Neural progenitor cell (in vitro differentiated cells): ENCODE measurements at regions not wholly inside any gene's neighbourhood (a gene's known extent, or its start where the extent isn't known, plus 50 kb on each side); places are given as distances from the start of the nearest gene placed in this dataset.

Experiments
- DNase-seq: peaks from one replicate; pipeline ENCODE4 v3.0.0-alpha.2; 2016; ENCODE audit warnings: low spot score
- H2AFZ ChIP-seq: fragments of 200-600 bp; sonication (generic); replicated peaks from 2 replicates; pipeline ENCODE4 v1.6.1; 2016; ENCODE audit warnings: antibody characterized with exemption
- H3F3A ChIP-seq: fragments of 200-600 bp; sonication (generic); 2 replicates; pipeline ENCODE4 v1.6.1; 2016; ENCODE audit warnings: antibody characterized with exemption, low read depth
- H3K27ac ChIP-seq: fragments of 200-600 bp; sonication (generic); 2 replicates; pipeline ENCODE4 v1.5.1; 2016; ENCODE audit warnings: mild to moderate bottlenecking
- H3K27me3 ChIP-seq: fragments of 200-600 bp; sonication (generic); 2 replicates; pipeline ENCODE4 v1.6.1; 2016; ENCODE audit warnings: mild to moderate bottlenecking, moderate library complexity
- H3K36me3 ChIP-seq: fragments of 200-600 bp; sonication (generic); 2 replicates; pipeline ENCODE4 v1.5.1; 2016
- H3K4me1 ChIP-seq: fragments of 200-600 bp; sonication (generic); 2 replicates; pipeline ENCODE4 v1.6.1; 2016; ENCODE audit warnings: mixed run types
- H3K4me2 ChIP-seq: fragments of 200-600 bp; sonication (generic); 2 replicates; pipeline ENCODE4 v1.6.1; 2016
- H3K4me3 ChIP-seq: fragments of 200-600 bp; sonication (generic); 2 replicates; pipeline ENCODE4 v1.5.1; 2016
- H3K79me2 ChIP-seq: fragments of 200-600 bp; sonication (generic); 2 replicates; pipeline ENCODE4 v1.6.1; 2016; ENCODE audit warnings: low read depth
- H3K9ac ChIP-seq: fragments of 200-600 bp; sonication (generic); 2 replicates; pipeline ENCODE4 v1.6.1; 2016
- H3K9me3 ChIP-seq: fragments of 200-600 bp; sonication (generic); 2 replicates; pipeline ENCODE4 v1.5.1; 2016; ENCODE audit warnings: low read depth
- H4K20me1 ChIP-seq: fragments of 200-600 bp; sonication (generic); 2 replicates; pipeline ENCODE4 v1.6.1; 2016; ENCODE audit warnings: low read depth
- H3K27ac Mint-ChIP-seq: 3 replicates; pipeline ENCODE4 v1.8.0; 2021; ENCODE audit warnings: mixed read lengths
- H3K27me3 Mint-ChIP-seq: 2 replicates; pipeline ENCODE4 v1.8.0; 2022; ENCODE audit warnings: low read depth, mild to moderate bottlenecking, inconsistent platforms, moderate library complexity, mixed read lengths; ENCODE audit not compliant: insufficient read depth
- H3K36me3 Mint-ChIP-seq: 3 replicates; pipeline ENCODE4 v1.8.0; 2021; ENCODE audit warnings: mixed read lengths
- H3K4me1 Mint-ChIP-seq: 3 replicates; pipeline ENCODE4 v1.8.0; 2021; ENCODE audit warnings: mixed read lengths
- H3K4me3 Mint-ChIP-seq: 3 replicates; pipeline ENCODE4 v1.8.0; 2021; ENCODE audit warnings: mild to moderate bottlenecking, moderate library complexity, mixed read lengths
- H3K9me3 Mint-ChIP-seq: 3 replicates; pipeline ENCODE4 v1.8.0; 2020; ENCODE audit warnings: mixed read lengths
- CTCF ChIP-seq: fragments of 200-600 bp; sonication (generic); IDR thresholded peaks from 2 replicates; pipeline ENCODE4 v1.5.1; 2017; ENCODE audit warnings: antibody characterized with exemption, mild to moderate bottlenecking
- EZH2 ChIP-seq: fragments of 200-600 bp; sonication (generic); IDR thresholded peaks from 2 replicates; pipeline ENCODE4 v1.6.1; 2017; ENCODE audit warnings: antibody characterized with exemption, mild to moderate bottlenecking, moderate library complexity
- EZH2phosphoT487 ChIP-seq: fragments of 200-600 bp; sonication (generic); IDR thresholded peaks from 2 replicates; pipeline ENCODE4 v1.6.1; 2017; ENCODE audit warnings: antibody characterized with exemption

- Mint-ChIP-seq H3K27me3 (peaks cover 3% of the 10 kb centered on the region), H3K4me3 (no peak overlapping the region), H3K36me3 (no peaks in the 10 kb centered on the region), H3K9me3 (peaks cover 3% of the 10 kb centered on the region), H3K27ac (no peak overlapping the region), H3K4me1 (no peaks in the 10 kb centered on the region)
- no peak overlapping the region for H3K4me2 ChIP-seq
- H3F3A ChIP-seq, result no peaks in the 10 kb centered on the region
- H3K27ac ChIP-seq, result no peak overlapping the region
- no peaks in the 10 kb centered on the region for H4K20me1 ChIP-seq
- TF ChIP-seq EZH2 (no peak), EZH2phosphoT487 (no peak), CTCF (no peak)
- no peaks in the 10 kb centered on the region for H3K79me2 ChIP-seq
- H3K4me3 ChIP-seq, result no peak overlapping the region
- DNase-seq, result no peak
- no peak overlapping the region for H3K9ac ChIP-seq
- H2AFZ ChIP-seq, result no peak overlapping the region
- H3K4me1 ChIP-seq, result no peaks in the 10 kb centered on the region
- H3K9me3 ChIP-seq, result no peaks in the 10 kb centered on the region
- no peaks in the 10 kb centered on the region for H3K36me3 ChIP-seq
- no peaks in the 10 kb centered on the region for H3K27me3 ChIP-seq
Observed at GRCh38 chr22:48410536-48410935, 1417.1 kb downstream of the BRD1 start.

- H3K36me3 ChIP-seq, result no peaks in the 10 kb centered on the region
- DNase-seq, result no peak
- no peaks in the 10 kb centered on the region for H3F3A ChIP-seq
- H3K4me1 ChIP-seq, result no peaks in the 10 kb centered on the region
- Mint-ChIP-seq H3K4me3 (no peak overlapping the region), H3K27ac (no peak overlapping the region), H3K9me3 (peaks cover 3% of the 10 kb centered on the region), H3K36me3 (no peaks in the 10 kb centered on the region), H3K4me1 (no peaks in the 10 kb centered on the region), H3K27me3 (peaks cover 8% of the 10 kb centered on the region)
- H3K4me3 ChIP-seq, result no peak overlapping the region
- no peaks in the 10 kb centered on the region for H3K27me3 ChIP-seq
- H3K27ac ChIP-seq, result no peak overlapping the region
- no peaks in the 10 kb centered on the region for H3K79me2 ChIP-seq
- no peaks in the 10 kb centered on the region for H3K9me3 ChIP-seq
- H3K9ac ChIP-seq, result no peak overlapping the region
- no peak overlapping the region for H3K4me2 ChIP-seq
- no peak overlapping the region for H2AFZ ChIP-seq
- TF ChIP-seq EZH2phosphoT487 (no peak), CTCF (no peak), EZH2 (no peak)
- H4K20me1 ChIP-seq, result no peaks in the 10 kb centered on the region
Observed at GRCh38 chr22:48407256-48407955, 1420.3 kb downstream of the BRD1 start.

- TF ChIP-seq EZH2 (no peak), CTCF (no peak), EZH2phosphoT487 (no peak)
- Histone ChIP-seq H3K27ac (no peak overlapping the region), H3K4me2 (no peak overlapping the region), H2AFZ (no peak overlapping the region), H3K4me1 (no peaks in the 10 kb centered on the region), H3K9ac (no peak overlapping the region), H3K27me3 (no peaks in the 10 kb centered on the region), H3K4me3 (no peak overlapping the region), H3F3A (no peaks in the 10 kb centered on the region), H3K79me2 (no peaks in the 10 kb centered on the region), H3K36me3 (no peaks in the 10 kb centered on the region), H4K20me1 (no peaks in the 10 kb centered on the region), H3K9me3 (no peaks in the 10 kb centered on the region)
- no peak overlapping the region for H3K4me3 Mint-ChIP-seq
- peaks cover 3% of the 10 kb centered on the region for H3K9me3 Mint-ChIP-seq
- no peak for DNase-seq
- no peaks in the 10 kb centered on the region for H3K36me3 Mint-ChIP-seq
- H3K27ac Mint-ChIP-seq, result no peak overlapping the region
- no peaks in the 10 kb centered on the region for H3K4me1 Mint-ChIP-seq
- peaks cover 8% of the 10 kb centered on the region for H3K27me3 Mint-ChIP-seq
Observed at GRCh38 chr22:48406161-48406560, 1421.5 kb downstream of the BRD1 start.
